HG03103 (cell line): ENCODE measurements at regions not wholly inside any gene's neighbourhood (a gene's known extent, or its start where the extent isn't known, plus 50 kb on each side); places are given as distances from the start of the nearest gene placed in this dataset.

Experiments
- ATAC-seq: cut with Tn5 transposase; IDR thresholded peaks from one replicate; pipeline ENCODE4 v1.9.1; 2021; ENCODE audit warnings: low read depth; ENCODE audit not compliant: unreplicated experiment

DNA sequence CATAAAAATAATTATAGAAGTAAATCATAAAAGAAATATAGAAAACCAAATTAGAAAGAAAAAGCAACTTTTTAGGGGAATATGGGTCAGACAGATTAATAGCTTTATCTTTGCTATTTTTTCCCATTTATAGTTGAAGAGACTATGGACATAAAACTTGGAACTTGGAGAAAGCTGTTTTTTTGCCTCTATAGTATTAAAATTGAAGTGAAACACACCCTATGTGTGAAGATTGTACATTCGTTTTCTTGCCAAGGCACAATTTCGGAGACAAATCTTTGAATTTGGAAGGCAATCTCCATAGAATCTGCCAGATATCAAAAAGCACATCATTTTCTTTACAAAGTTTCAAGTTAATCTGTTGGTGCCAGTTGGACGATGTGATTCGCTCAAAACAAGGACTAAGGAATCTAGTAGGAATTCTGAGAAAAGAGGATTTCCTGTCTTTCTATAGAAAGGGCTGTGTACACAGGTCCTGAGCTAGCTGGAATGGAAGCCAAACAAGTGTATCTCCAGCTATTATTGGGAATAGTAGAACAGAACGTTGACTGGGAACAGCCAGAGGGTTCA is 156.3 kb downstream of the SLC7A11 start:
- ATAC-seq: no peak

DNA sequence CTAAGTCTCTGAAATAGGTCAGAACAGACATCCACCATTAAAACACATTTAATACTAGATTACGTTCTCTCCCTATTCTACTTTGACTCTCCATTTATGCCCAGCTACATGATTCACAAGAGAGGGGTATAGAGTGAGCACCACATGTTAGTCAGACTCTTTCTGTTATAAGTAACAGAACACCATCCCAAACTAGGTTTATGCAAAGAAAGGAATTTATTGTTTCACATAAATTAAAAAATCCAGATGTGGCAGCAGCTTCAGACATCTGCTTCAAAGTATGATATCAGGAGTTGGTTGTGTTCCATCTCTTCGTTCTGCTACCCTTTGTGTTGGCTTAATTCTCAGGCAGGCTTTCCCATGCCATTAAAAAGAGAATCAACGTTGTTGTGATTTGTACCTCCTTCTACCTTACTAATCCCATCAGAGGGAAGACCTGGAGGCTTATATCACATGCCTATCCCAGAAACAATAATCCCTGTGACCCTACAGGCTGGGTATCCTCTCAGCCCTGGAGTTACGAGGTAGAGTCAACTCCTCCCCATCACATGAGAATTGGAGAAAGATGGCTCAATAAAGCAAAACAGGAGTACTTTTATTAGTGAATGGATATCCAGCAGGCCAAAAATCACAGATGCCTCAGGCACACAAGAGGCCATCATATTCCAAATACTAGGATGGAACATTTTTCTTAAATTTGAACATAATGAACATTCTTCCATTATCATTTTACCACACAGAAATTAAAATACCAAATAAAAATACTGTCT is 163.2 kb downstream of the SLC7A11 start:
- no peak for ATAC-seq

- ATAC-seq: no peak
Observed at GRCh38 chr4:138078253-138078652, 163.9 kb downstream of the SLC7A11 start.

GRCh38 chr4:138076561-138076960 is 165.6 kb downstream of the SLC7A11 start:
- ATAC-seq: no peak

- no peak for ATAC-seq
Observed at GRCh38 chr4:138070816-138071215, 171.3 kb downstream of the SLC7A11 start.

DNA sequence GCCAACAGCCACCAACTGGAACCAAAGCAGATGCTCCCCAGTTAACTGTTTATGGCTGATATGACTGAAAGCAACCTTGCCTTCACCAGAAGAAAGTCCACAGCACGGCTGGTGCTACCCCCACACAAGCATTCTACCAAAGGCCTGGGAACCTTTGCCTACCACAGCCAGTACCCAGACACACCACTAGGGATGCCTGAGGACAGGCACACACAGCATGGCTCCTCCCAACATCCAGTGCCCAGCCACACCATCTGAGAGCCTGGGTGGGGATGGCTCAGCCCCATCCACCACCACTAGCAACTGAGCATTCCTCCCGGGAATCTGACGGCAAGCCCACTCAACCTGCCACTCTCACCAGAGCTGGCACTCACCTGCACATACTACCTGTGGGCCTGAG is 178.6 kb downstream of the SLC7A11 start:
- peak; percentile 49 for ATAC-seq

DNA sequence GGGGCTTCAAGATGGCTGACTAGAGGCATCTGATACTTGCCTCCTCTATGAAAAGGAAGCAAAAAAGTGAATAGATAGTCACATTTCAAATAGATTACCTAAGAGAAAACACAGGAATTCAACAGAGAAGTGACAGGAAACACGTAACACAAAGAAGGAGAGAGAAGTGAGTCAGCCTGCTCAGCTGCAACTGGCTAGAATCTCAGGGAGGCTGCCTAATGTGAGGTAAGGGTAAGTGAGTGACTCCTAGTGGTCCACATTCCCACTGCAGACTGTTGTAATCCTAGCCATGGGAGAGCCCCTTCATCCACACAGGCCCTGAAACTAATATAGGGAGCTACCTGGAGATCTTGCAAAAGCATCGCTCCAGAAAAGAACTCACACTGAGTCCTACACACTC is 179.2 kb downstream of the SLC7A11 start:
- no peak for ATAC-seq

- ATAC-seq: no peak
Observed at GRCh38 chr4:138056541-138056940, 185.6 kb downstream of the SLC7A11 start.

GRCh38 chr4:138055890-138056289 is 186.3 kb downstream of the SLC7A11 start:
- ATAC-seq: no peak

DNA sequence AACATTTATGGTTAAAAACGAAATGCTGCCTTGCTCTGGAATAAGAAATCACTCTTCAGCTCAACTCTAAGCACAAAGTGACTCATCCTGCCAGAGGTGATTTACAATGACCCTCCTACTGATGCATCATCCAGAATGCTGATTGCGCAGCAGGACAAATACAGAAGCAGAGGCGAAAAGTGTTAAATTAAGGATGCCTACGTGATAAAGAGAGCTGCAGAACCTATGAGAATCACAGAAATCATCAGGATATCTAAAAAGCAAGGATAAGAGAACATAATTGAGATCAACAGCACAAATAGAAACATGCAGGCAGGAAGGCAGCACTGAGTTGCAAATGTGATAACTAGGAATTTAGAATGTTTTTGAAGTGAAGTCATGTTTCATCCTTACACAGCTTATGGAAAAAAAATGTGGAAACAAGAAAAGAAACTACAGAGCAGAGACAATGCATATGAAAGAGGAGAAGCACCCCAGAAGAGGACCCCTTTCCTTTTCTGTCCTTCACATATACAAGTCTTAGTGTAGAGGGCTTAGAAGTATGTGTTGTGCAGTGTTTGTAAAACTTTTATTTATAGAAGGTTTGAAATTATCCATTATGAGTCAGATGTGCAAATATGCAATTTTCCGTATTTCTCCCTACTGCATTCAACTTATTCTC is 188.4 kb downstream of the SLC7A11 start:
- ATAC-seq: no peak

DNA sequence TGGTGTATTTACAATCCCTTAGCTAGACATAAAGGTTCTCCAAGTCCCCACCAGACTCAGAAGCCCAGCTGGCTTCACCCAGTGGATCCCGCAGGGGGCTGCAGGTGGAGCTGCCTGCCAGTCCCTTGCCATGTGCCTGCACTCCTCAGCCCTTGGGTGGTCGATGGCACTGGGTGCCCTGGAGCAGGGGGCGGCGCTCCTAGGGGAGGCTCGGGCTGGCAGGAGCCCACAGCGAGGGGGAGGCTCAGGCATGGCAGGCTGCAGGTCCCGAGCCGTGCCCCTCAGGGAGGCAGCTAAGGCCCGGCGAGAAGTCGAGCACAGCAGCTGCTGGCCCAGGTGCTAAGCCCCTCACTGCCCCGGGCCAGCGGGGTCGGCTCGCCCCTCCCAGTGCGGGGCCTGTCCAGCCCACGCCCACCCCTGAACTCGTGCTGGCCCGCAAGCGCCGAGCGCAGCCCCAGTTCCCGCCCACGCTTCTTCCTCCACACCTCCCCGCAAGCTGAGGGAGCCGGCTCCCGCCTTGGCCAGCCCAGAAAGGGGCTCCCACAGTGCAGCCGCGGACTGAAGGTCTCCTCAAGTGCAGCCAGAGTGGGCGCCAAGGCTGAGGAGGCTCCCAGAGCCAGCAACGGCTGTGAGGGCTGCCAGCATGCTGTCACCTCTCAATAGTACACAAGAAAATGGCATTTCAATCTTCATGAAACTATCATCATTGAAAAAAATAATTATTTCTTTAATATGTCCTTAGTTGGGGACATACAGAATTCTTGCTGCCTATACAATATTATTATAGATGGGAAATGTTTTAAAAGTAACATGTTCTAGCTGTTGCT is 189.1 kb downstream of the SLC7A11 start:
- ATAC-seq: no peak

DNA sequence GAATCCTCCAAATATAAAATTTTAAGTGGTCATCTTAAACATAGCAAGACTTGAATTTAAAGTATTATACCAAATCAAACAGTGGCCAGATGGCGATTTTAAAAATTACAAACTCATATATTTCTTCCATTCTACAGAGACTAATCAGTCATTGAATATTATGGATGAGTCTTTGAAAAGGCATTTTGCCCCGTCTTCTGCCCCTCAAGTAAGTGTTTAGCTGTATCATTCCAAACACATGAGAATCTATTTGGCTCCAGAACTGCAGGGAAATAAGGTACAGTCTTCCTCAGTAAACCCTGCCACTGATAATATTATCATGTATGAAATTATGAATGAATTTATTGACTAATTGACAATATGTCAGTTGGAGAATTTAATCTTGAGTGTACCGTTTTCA is 191.0 kb downstream of the SLC7A11 start:
- no peak for ATAC-seq

DNA sequence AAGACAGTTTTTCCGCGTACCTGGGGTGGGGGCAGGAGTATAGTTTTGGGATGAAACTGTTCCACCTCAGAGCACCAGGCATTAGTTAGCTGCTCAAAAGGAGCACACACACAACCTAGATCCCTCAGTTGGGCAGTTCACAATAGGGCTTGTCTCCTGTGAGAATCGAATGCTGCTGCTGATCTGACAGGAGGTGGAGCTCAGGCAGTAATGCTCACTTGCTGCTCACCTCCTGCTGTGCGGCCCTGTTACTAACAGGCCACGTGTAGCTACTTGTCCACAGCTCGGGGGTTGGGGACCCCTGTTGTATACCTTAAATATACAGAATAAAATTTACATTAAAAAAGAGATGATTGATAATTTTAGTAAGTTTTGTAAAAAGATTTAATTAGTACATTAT is 191.5 kb downstream of the SLC7A11 start:
- no peak for ATAC-seq

DNA sequence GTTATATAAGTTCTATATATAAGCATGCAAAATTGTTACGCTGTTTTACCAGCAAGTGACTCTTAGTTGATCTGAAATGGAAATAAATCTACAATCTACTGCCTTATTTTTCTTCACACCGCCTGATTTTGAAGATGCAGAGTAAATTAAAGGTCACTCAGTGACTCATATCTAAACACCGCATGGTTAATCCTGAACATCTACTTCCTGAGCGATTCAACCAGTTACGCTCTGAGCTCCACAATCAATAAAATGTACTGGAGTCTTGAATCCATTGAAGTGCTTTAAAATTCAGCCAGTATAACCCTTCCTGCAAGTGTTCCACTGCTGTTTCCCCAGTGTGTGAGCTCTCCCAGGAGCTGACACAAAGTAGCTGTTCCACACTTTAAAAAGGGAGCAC is 192.8 kb downstream of the SLC7A11 start:
- ATAC-seq: no peak

GRCh38 chr4:138047290-138047689 is 194.9 kb downstream of the SLC7A11 start:
- no peak for ATAC-seq

- no peak for ATAC-seq
Observed at GRCh38 chr4:138045036-138045435, 197.1 kb downstream of the SLC7A11 start.

- ATAC-seq: no peak
Observed at GRCh38 chr4:138039010-138039409, 203.1 kb downstream of the SLC7A11 start.

- ATAC-seq: no peak
Observed at GRCh38 chr4:138037696-138038095, 204.5 kb downstream of the SLC7A11 start.

DNA sequence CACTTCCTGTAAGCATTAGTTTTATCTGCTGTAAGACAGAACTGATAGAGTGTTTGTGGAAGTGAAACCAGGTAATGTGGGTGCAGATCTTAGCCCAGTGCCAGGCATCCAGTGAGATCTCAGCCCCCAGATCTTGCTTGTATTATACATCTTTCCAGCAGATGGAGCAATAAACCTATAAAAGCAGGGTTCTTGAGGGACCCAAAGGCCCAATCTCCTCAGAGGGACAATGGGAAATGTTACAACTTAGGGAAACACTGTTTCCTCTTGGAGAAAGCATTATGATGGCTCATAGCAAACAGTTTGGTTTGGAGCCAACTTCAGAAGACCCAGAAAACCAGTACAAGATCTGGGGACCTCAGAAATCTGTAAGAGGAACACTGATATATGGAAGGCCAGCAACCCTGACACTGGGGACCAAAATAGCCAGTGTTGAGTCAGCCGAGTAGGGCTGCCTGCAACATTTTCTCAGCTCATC is 206.3 kb downstream of the SLC7A11 start:
- ATAC-seq: peak; percentile 100

- ATAC-seq: no peak
Observed at GRCh38 chr4:138034871-138035270, 207.3 kb downstream of the SLC7A11 start.

GRCh38 chr4:138032222-138032621 is 209.9 kb downstream of the SLC7A11 start:
- ATAC-seq: no peak
